GM12878 (cell line): ENCODE measurements at regions not wholly inside any gene's neighbourhood (a gene's known extent, or its start where the extent isn't known, plus 50 kb on each side); places are given as distances from the start of the nearest gene placed in this dataset.

ENCODE experiments used
- ATAC-seq: fragments of 200-7000 bp; cut with Tn5 transposase; 3 replicates; pipeline ENCODE4 v1.9.1; 2020; ENCODE audit warnings: mild to moderate bottlenecking, moderate library complexity
- BruUV-seq: library from RNA; stranded (reverse); fragments of 400-500 nt; replicated peaks from 2 replicates; lab custom pipeline; 2021; lab: Mats Ljungman, UMichigan
- CTCF ChIA-PET: fragments of 300-600 bp; sonication (Branson Sonifier 250); formaldehyde crosslinking; extraction: SDS; loops from one replicate; lab custom pipeline; 2021; ENCODE audit warnings: inconsistent platforms; lab: Yijun Ruan, JAX
- POLR2A ChIA-PET: fragments of 350-600 bp; formaldehyde crosslinking; extraction: SDS; loops from one replicate; lab custom pipeline; 2021; ENCODE audit warnings: inconsistent platforms; lab: Charles Lee
- RAD21 ChIA-PET: fragments of 300-600 bp; sonication (Branson Sonifier 250); formaldehyde crosslinking; loops from one replicate; lab custom pipeline; 2023; ENCODE audit warnings: antibody characterized with exemption; ENCODE audit not compliant: unreplicated experiment; lab: Charles Lee
- SMC1A ChIA-PET: fragments of 300-600 bp; sonication (Branson Sonifier 250); formaldehyde crosslinking; loops from one replicate; lab custom pipeline; 2023; ENCODE audit not compliant: unreplicated experiment, uncharacterized antibody; lab: Charles Lee
- DNase-seq: peaks from one replicate; pipeline ENCODE4 v3.0.0-alpha.2; 2011; ENCODE audit warnings: low read depth, low spot score
- FAIRE-seq: peaks from 3 replicates; lab custom pipeline; 2011; peaks lifted over from hg19 to GRCh38; lab: Jason Lieb, UNC
- H2AFZ ChIP-seq: 2 replicates; pipeline ENCODE4 v1.6.0; 2011; ENCODE audit warnings: low read depth, low read length, control low read depth; ENCODE audit not compliant: control insufficient read depth
- H3K27ac ChIP-seq: 2 replicates; pipeline ENCODE4 v1.5.1; 2011; ENCODE audit warnings: control low read depth; ENCODE audit not compliant: control insufficient read depth, insufficient read depth
- H3K27me3 ChIP-seq, 2 experiments: replicated peaks in 1 of 2; 2 replicates each; pipeline versions ENCODE4 v1.6.0 to v1.6.1; 2011; ENCODE audit warnings: low read length in 1 of 2; ENCODE audit not compliant: control insufficient read depth in 2 of 2, insufficient read depth in 2 of 2
- H3K36me3 ChIP-seq, 2 experiments: 2 replicates each; pipeline ENCODE4 v1.5.1; 2011; ENCODE audit warnings: low read length in 1 of 2; ENCODE audit not compliant: control insufficient read depth in 2 of 2, insufficient read depth in 2 of 2
- H3K4me1 ChIP-seq: 2 replicates; pipeline ENCODE4 v1.6.1; 2011; ENCODE audit warnings: mild to moderate bottlenecking, low read length, moderate library complexity, mixed read lengths; ENCODE audit not compliant: control insufficient read depth, insufficient read depth
- H3K4me2 ChIP-seq: 2 replicates; pipeline ENCODE4 v1.6.0; 2011; ENCODE audit warnings: control low read depth; ENCODE audit not compliant: control insufficient read depth, insufficient read depth
- H3K4me3 ChIP-seq: fragments of 200-600 bp; sonication (generic); 2 replicates; pipeline ENCODE4 v1.5.1; 2016
- H3K79me2 ChIP-seq: 2 replicates; pipeline ENCODE4 v1.6.0; 2011; ENCODE audit warnings: low read length; ENCODE audit not compliant: control insufficient read depth, insufficient read depth
- H3K9ac ChIP-seq: 2 replicates; pipeline ENCODE4 v1.8.0; 2011; ENCODE audit warnings: low read length, control low read depth, mixed read lengths; ENCODE audit not compliant: control insufficient read depth, insufficient read depth
- H3K9me3 ChIP-seq: replicated peaks from 3 replicates; pipeline ENCODE4 v1.5.1; 2011; ENCODE audit warnings: mild to moderate bottlenecking, low read length; ENCODE audit not compliant: control insufficient read depth, insufficient read depth
- H4K20me1 ChIP-seq: 2 replicates; pipeline ENCODE4 v1.6.0; 2011; ENCODE audit not compliant: control insufficient read depth, insufficient read depth
- ATF2 ChIP-seq: IDR thresholded peaks from 2 replicates; pipeline ENCODE4 v1.6.1; 2012; ENCODE audit warnings: low read length, inconsistent platforms
- BACH1 ChIP-seq: fragments of 450-650 bp; IDR thresholded peaks from 2 replicates; pipeline ENCODE4 v1.6.1; 2017; ENCODE audit warnings: mild to moderate bottlenecking, borderline replicate concordance
- BMI1 ChIP-seq: fragments of 450-650 bp; IDR thresholded peaks from 2 replicates; pipeline ENCODE4 v1.6.1; 2016; ENCODE audit warnings: mild to moderate bottlenecking, moderate library complexity, borderline replicate concordance
- CEBPB ChIP-seq, 2 experiments: fragments of 150-350 bp in 1 of 2; IDR thresholded peaks; 2 replicates each; pipeline ENCODE4 v1.6.1; 2012 to 2014; ENCODE audit warnings: low read depth in 2 of 2, low read length in 2 of 2, borderline replicate concordance in 1 of 2, inconsistent platforms in 1 of 2
- HDAC6 ChIP-seq: fragments of 200-600 bp; sonication (generic); IDR thresholded peaks from one replicate; pipeline ENCODE4 v1.8.0; 2017; ENCODE audit warnings: antibody characterized with exemption; ENCODE audit not compliant: unreplicated experiment
- MTA2 ChIP-seq: fragments of 450-650 bp; IDR thresholded peaks from 2 replicates; pipeline ENCODE4 v1.6.1; 2016; ENCODE audit warnings: low read depth, mild to moderate bottlenecking, moderate library complexity
- MXI1 ChIP-seq: fragments of 150-350 bp; IDR thresholded peaks from 2 replicates; pipeline ENCODE4 v1.6.1; 2011; ENCODE audit warnings: low read depth, mild to moderate bottlenecking, inconsistent platforms, low read length, improper control_type of control experiment
- MYC ChIP-seq: IDR thresholded peaks from 2 replicates; pipeline ENCODE4 v1.6.1; 2011; ENCODE audit warnings: mild to moderate bottlenecking, low read length, moderate library complexity, inconsistent platforms; ENCODE audit not compliant: insufficient read depth, insufficient replicate concordance, insufficient read length, severe bottlenecking
- NFYB ChIP-seq: IDR thresholded peaks from 2 replicates; pipeline ENCODE4 v1.6.1; 2011; ENCODE audit warnings: low read depth, mild to moderate bottlenecking, low read length, improper control_type of control experiment, moderate library complexity; ENCODE audit not compliant: insufficient read depth
- NRF1 ChIP-seq: conservative IDR thresholded peaks from 2 replicates; pipeline ENCODE4 v1.6.1; 2011; ENCODE audit warnings: mild to moderate bottlenecking, low read depth, low read length, improper control_type of control experiment
- PML ChIP-seq: IDR thresholded peaks from 2 replicates; pipeline ENCODE4 v1.6.1; 2012; ENCODE audit warnings: low read length, inconsistent platforms
- POLR2AphosphoS5 ChIP-seq: IDR thresholded peaks from 2 replicates; pipeline ENCODE4 v1.6.1; 2011; ENCODE audit warnings: mild to moderate bottlenecking, low read length, inconsistent platforms
- RAD21 ChIP-seq: IDR thresholded peaks from 2 replicates; pipeline ENCODE4 v1.6.1; 2011; ENCODE audit warnings: mild to moderate bottlenecking, low read depth, low read length, moderate library complexity; ENCODE audit not compliant: insufficient read depth
- RELA ChIP-seq: fragments of 450-650 bp; IDR thresholded peaks from 2 replicates; pipeline ENCODE4 v1.8.0; 2014; ENCODE audit warnings: borderline replicate concordance; ENCODE audit not compliant: partially characterized antibody
- SIN3A ChIP-seq: IDR thresholded peaks from 2 replicates; pipeline ENCODE4 v1.6.1; 2012; ENCODE audit warnings: low read depth, low read length, improper control_type of control experiment
- SMARCA5 ChIP-seq: fragments of 450-650 bp; IDR thresholded peaks from 2 replicates; pipeline ENCODE4 v1.6.1; 2017; ENCODE audit warnings: mild to moderate bottlenecking
- SRF ChIP-seq, 2 experiments: IDR thresholded peaks; 2 replicates each; pipeline ENCODE4 v1.6.1; 2011; ENCODE audit warnings: low read depth in 2 of 2, low read length in 2 of 2, mild to moderate bottlenecking in 1 of 2, moderate library complexity in 1 of 2
- WGBS: methylation state at CpG from one replicate; pipeline ENCODE4 v1.1.6; 2016; ENCODE audit warnings: low lambda C conversion rate; ENCODE audit not compliant: insufficient replicate concordance, insufficient coverage; ENCODE audit errors: missing lambda C conversion rate; 5-methylcytosine and 5-hydroxymethylcytosine counted together
- in situ Hi-C: fragments of 300-500 bp; cut with MboI; formaldehyde crosslinking; loops from 9 replicates; pipeline ENCODE4 v1.14.3; 2018; ENCODE audit warnings: mixed read lengths
- intact Hi-C: fragments of 100-400 bp; cut with micrococcal nuclease; formaldehyde crosslinking; loops from one replicate; pipeline ENCODE4 v1.14.2; 2022; ENCODE audit not compliant: unreplicated experiment

- 46% methylated on average over 6 of the region's 6 CpGs for WGBS
- H3K27ac ChIP-seq = no peak overlapping the region
- H3K27me3 ChIP-seq = no peaks in the 10 kb centered on the region
- H2AFZ ChIP-seq = no peak overlapping the region
- SMC1A ChIA-PET = interaction anchor here (2.0 kb wide), 1 partner anchor 210 kb away, joined by 7 read pairs; no protein-coding TSS in a partner anchor
- H3K79me2 ChIP-seq = no peaks in the 10 kb centered on the region
- no peaks in the 10 kb centered on the region for H3K4me1 ChIP-seq
- no peak overlapping the region for H3K4me3 ChIP-seq
- POLR2A ChIA-PET = no interaction called here
- no peaks in the 10 kb centered on the region for H3K9me3 ChIP-seq
- RAD21 ChIA-PET = no interaction called here
- in situ Hi-C loops = no loop called here
- H3K36me3 ChIP-seq = no peaks in the 10 kb centered on the region
- CTCF ChIA-PET = interaction anchor here (1.1 kb wide), 1 partner anchor 211 kb away, joined by 3 read pairs; no protein-coding TSS in a partner anchor
- ATAC-seq (no peak), DNase-seq (no peak), FAIRE-seq (no peak)
- no peaks in the 10 kb centered on the region for H4K20me1 ChIP-seq
- BruUV-seq = no TSS peak
- no peak overlapping the region for H3K4me2 ChIP-seq
- intact Hi-C loops = no loop called here
- H3K9ac ChIP-seq = no peak overlapping the region
- TF ChIP-seq MTA2 (no peak), BMI1 (no peak), SMARCA5 (no peak), SRF (IDR thresholded peaks at IDR 0.05; ENCODE audit: low read depth in 2 of 2, low read length in 2 of 2) (no peak), BACH1 (no peak), MYC (no peak), NRF1 (no peak), SIN3A (no peak)
Observed at GRCh38 chr5:38651806-38652205, 95.4 kb upstream of the LIFR start.

- intact Hi-C loops = no loop called here
- Histone ChIP-seq H3K4me3 (no peak overlapping the region), H3K36me3 (no peaks in the 10 kb centered on the region), H3K4me1 (no peaks in the 10 kb centered on the region), H3K9ac (no peak overlapping the region), H3K9me3 (no peaks in the 10 kb centered on the region), H2AFZ (no peak overlapping the region), H3K79me2 (no peaks in the 10 kb centered on the region), H3K27ac (no peak overlapping the region), H3K27me3 (no peaks in the 10 kb centered on the region), H3K4me2 (no peak overlapping the region), H4K20me1 (no peaks in the 10 kb centered on the region)
- no peak for DNase-seq
- in situ Hi-C loops = no loop called here
- WGBS = 20% methylated on average over 2 of the region's 2 CpGs
- SMC1A ChIA-PET = interaction anchor here (0.9 kb wide), 1 partner anchor 11 kb away, joined by 4 read pairs; no protein-coding TSS in a partner anchor
- no peak for ATAC-seq
- BruUV-seq = no TSS peak
- FAIRE-seq = no peak
- POLR2A ChIA-PET = no interaction called here
- CTCF ChIA-PET = no interaction called here
- RAD21 ChIA-PET = no interaction called here
- TF ChIP-seq MXI1 (no peak), CEBPB (IDR thresholded peaks at IDR 0.05; ENCODE audit: borderline replicate concordance in 1 of 2, low read depth in 2 of 2, low read length in 2 of 2) (no peak), SRF (IDR thresholded peaks at IDR 0.05; ENCODE audit: low read depth in 2 of 2, low read length in 2 of 2) (no peak), MYC (no peak), POLR2AphosphoS5 (no peak), HDAC6 (no peak), RELA (no peak), RAD21 (no peak), NFYB (no peak), ATF2 (no peak), PML (no peak)
Observed at GRCh38 chr5:38653389-38653788, 96.9 kb upstream of the LIFR start.
